Right atrium auricular region (tissue), 2 donors: ENCODE measurements at regions not wholly inside any gene's neighbourhood (a gene's known extent, or its start where the extent isn't known, plus 50 kb on each side); places are given as distances from the start of the nearest gene placed in this dataset.

Experiments
- DNase-seq: peaks from one replicate; pipeline ENCODE4 v3.0.0-alpha.2; 2019; ENCODE audit warnings: low spot score
- H3K27ac ChIP-seq, 2 donors: fragments of 200-600 bp; sonication (generic); 1 replicate in 1 of 2; 2 replicates in 1 of 2; pipeline ENCODE4 v1.5.1; 2016 to 2019
- H3K27me3 ChIP-seq, 2 donors: fragments of 200-600 bp; sonication (generic); one replicate each; pipeline versions ENCODE4 v1.5.1 to v1.6.0; 2017 to 2019
- H3K36me3 ChIP-seq: fragments of 200-600 bp; sonication (generic); one replicate; pipeline ENCODE4 v1.5.1; 2016
- H3K4me1 ChIP-seq, 2 donors: fragments of 200-600 bp; sonication (generic); one replicate each; pipeline versions ENCODE4 v1.5.1 to v1.6.0; 2017 to 2019
- H3K4me3 ChIP-seq, 2 donors: fragments of 200-600 bp; sonication (generic); 1 replicate in 1 of 2; 2 replicates in 1 of 2; pipeline ENCODE4 v1.5.1; 2017 to 2019; ENCODE audit warnings: mild to moderate bottlenecking in 1 of 2, moderate library complexity in 1 of 2
- H3K9me3 ChIP-seq, 2 donors: fragments of 200-600 bp; sonication (generic); one replicate each; pipeline ENCODE4 v1.5.1; 2019
- TF ChIP-seq, protein P1 (sequence below), 2 donors: fragments of 200-600 bp; sonication (generic); IDR thresholded peaks; one replicate each; pipeline ENCODE4 v1.5.1; 2019; ENCODE audit warnings: antibody characterized with exemption in 2 of 2

DNA sequence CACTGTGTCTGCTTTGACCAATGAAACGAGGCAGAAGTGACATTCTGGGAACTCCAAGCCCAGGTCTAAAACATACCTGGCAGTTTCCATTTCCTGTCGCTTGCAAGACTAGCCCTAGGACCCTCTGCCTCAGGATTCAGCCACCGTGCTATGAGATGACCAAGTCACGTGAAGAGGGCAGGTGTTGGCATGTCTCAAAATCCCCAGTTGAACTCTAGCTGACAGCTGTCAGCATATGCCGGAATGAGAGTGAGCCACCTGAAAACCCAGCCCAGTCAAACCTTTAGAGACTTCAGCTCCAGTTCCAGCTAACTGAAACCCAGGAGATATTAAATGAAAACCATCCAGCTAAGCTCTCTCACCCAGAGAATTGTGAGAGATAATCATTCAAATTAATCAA is 89.9 kb upstream of the PPP1R3A start:
- Histone ChIP-seq H3K27ac (no peak overlapping the region), H3K4me1 (no peaks in the 10 kb centered on the region), H3K36me3 (no peaks in the 10 kb centered on the region), H3K27me3 (no peaks in the 10 kb centered on the region), H3K4me3 (no peak overlapping the region), H3K9me3 (no peaks in the 10 kb centered on the region)
- TF ChIP-seq, protein P1, sequence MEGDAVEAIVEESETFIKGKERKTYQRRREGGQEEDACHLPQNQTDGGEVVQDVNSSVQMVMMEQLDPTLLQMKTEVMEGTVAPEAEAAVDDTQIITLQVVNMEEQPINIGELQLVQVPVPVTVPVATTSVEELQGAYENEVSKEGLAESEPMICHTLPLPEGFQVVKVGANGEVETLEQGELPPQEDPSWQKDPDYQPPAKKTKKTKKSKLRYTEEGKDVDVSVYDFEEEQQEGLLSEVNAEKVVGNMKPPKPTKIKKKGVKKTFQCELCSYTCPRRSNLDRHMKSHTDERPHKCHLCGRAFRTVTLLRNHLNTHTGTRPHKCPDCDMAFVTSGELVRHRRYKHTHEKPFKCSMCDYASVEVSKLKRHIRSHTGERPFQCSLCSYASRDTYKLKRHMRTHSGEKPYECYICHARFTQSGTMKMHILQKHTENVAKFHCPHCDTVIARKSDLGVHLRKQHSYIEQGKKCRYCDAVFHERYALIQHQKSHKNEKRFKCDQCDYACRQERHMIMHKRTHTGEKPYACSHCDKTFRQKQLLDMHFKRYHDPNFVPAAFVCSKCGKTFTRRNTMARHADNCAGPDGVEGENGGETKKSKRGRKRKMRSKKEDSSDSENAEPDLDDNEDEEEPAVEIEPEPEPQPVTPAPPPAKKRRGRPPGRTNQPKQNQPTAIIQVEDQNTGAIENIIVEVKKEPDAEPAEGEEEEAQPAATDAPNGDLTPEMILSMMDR (IDR thresholded peaks at IDR 0.05), result no peak
- no peak for DNase-seq

DNA sequence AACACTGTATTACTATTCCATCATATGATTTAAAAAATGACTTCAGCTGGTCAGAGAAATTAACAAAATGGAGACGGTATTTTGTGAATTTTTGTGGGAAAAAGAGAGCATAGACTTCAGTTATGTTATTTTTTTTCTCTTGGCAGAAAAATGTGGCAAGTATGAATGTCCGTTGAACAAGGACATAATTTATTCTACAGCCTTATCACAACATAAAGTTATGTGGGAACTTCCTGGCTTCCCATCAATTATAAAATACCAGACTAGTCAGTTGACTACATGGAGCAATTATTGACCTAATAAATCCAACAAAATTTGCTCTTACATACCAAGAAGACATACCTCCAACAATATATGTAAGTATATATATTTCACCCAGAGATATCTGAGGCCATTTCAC is 88.6 kb upstream of the PPP1R3A start:
- DNase-seq, result no peak
- TF ChIP-seq, protein P1 (IDR thresholded peaks at IDR 0.05), result no peak
- H3K4me1 ChIP-seq, result no peaks in the 10 kb centered on the region
- H3K27me3 ChIP-seq, result no peaks in the 10 kb centered on the region
- no peak overlapping the region for H3K27ac ChIP-seq
- no peak overlapping the region for H3K4me3 ChIP-seq
- H3K9me3 ChIP-seq, result peaks cover 0 to 4% of the 10 kb centered on the region in 2 donors
- H3K36me3 ChIP-seq, result no peaks in the 10 kb centered on the region

DNA sequence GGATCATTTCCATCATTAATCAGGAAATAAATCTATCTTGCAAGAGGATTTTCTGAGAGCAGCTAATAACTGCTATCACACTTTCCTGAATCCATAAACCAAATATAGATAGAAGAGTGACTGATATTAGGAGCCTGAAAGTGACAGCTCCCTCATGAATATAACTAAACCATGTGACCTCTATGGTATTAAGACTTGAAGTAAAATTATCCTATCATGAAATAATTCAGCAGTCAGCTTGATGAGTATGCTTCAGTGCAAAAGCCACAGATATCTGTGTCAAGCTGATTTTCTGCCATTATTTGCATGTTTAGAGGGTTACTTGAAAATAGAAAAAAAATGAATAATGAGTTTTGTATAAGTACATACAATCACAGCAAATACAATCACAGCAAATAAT is 80.1 kb upstream of the PPP1R3A start:
- no peak for DNase-seq
- Histone ChIP-seq H3K36me3 (no peaks in the 10 kb centered on the region), H3K27me3 (no peaks in the 10 kb centered on the region), H3K9me3 (peaks cover 0 to 21% of the 10 kb centered on the region in 2 donors), H3K27ac (no peak overlapping the region), H3K4me1 (no peaks in the 10 kb centered on the region), H3K4me3 (no peak overlapping the region)
- TF ChIP-seq, protein P1 (IDR thresholded peaks at IDR 0.05), result no peak

DNA sequence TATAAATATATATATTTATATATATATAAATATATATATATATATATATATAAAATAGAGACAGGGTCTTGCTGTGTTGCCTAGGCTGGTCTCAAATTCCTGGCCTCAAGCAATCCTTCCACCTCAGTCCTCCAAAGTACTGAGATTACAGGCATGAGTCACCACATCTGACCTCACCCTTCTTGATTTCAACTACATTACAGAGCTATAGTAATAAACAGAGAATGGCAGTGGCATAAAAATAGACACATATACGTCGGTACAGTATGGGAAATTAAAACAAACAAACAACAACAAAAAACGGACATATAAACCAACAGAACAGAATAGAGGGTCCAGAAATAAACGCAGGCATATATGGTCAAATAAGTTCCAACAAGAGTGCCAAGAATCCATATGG is 77.6 kb upstream of the PPP1R3A start:
- peaks cover 0 to 8% of the 10 kb centered on the region in 2 donors for H3K9me3 ChIP-seq
- no peaks in the 10 kb centered on the region for H3K27me3 ChIP-seq
- H3K4me3 ChIP-seq, result no peak overlapping the region
- H3K27ac ChIP-seq, result no peak overlapping the region
- TF ChIP-seq, protein P1 (IDR thresholded peaks at IDR 0.05), result no peak
- no peaks in the 10 kb centered on the region for H3K36me3 ChIP-seq
- H3K4me1 ChIP-seq, result no peaks in the 10 kb centered on the region
- no peak for DNase-seq

DNA sequence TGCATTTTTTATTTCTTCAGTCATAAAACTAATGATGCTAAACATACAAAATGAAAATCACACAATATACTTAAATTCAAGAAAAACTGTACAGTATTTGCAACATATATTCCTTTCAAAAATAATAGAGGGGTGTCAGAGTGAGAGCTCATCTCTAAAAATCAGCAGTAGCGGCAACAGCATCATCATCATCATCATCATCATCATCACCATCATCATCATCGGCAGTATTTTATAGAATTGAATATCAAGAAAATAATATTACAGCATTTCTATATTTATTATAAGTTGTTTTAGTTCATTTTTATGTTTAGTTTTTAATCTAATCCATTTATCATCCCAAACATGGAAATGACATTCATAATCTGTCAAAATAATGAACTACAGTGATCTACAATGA is 67.4 kb upstream of the PPP1R3A start:
- Histone ChIP-seq H3K4me1 (no peaks in the 10 kb centered on the region), H3K27me3 (no peaks in the 10 kb centered on the region), H3K36me3 (no peaks in the 10 kb centered on the region), H3K9me3 (no peaks in the 10 kb centered on the region), H3K27ac (no peak overlapping the region), H3K4me3 (no peak overlapping the region)
- TF ChIP-seq, protein P1 (IDR thresholded peaks at IDR 0.05), result no peak
- no peak for DNase-seq

DNA sequence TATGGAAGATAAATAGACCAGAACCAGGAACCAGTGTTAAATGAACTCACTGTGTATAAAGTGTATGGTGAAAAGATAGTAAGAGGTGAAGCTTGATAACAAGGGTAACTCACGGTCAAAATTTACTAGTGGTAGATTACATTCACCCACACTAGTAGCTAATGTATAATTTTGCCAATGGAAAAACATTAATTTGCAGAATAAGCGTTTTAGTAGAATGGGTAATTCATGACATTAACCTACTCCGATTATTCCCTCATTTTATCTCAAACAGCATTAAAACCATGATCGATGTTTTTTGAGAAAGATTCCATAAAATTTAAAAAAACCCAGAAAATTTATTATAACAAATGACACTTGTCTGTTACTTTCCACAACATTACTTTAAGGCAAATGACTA is 57.7 kb upstream of the PPP1R3A start:
- no peaks in the 10 kb centered on the region for H3K9me3 ChIP-seq
- H3K27me3 ChIP-seq, result no peaks in the 10 kb centered on the region
- no peak for DNase-seq
- TF ChIP-seq, protein P1 (IDR thresholded peaks at IDR 0.05), result no peak
- no peaks in the 10 kb centered on the region for H3K4me1 ChIP-seq
- no peak overlapping the region for H3K27ac ChIP-seq
- no peak overlapping the region for H3K4me3 ChIP-seq
- no peaks in the 10 kb centered on the region for H3K36me3 ChIP-seq
